ENCODE measurements at regions not wholly inside any gene's neighbourhood (a gene's known extent, or its start where the extent isn't known, plus 50 kb on each side); places are given as distances from the start of the nearest gene placed in this dataset.

DNA sequence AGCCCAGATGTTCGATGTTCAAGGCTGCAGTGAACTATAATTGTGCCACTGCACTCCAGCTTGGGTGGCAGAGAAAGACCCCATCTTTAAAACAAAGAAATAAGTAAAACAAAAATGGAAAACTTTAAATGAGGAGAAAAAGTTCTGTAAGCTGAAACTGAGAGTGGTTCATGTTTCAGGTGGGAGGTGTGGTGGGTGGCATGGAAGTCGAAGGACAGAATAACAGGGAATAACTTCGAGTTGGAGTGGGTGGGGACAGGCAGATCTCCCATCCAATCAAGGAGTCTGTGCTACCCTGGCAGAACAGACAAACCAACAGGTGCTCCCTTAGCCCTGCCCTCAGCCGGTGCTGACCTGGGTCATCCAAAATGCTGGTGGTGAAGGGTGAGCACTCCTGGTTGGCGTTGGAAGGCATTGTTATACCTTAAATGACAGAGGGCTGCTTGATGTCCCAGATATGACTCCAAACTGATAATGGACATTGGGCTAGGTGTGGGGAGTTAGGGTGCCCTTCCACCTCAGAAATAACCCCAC is 328.4 kb downstream of the DYSF start:
- no peak for TF ChIP-seq CTCF (IDR thresholded peaks at IDR 0.05)
- TF ChIP-seq, protein P1, sequence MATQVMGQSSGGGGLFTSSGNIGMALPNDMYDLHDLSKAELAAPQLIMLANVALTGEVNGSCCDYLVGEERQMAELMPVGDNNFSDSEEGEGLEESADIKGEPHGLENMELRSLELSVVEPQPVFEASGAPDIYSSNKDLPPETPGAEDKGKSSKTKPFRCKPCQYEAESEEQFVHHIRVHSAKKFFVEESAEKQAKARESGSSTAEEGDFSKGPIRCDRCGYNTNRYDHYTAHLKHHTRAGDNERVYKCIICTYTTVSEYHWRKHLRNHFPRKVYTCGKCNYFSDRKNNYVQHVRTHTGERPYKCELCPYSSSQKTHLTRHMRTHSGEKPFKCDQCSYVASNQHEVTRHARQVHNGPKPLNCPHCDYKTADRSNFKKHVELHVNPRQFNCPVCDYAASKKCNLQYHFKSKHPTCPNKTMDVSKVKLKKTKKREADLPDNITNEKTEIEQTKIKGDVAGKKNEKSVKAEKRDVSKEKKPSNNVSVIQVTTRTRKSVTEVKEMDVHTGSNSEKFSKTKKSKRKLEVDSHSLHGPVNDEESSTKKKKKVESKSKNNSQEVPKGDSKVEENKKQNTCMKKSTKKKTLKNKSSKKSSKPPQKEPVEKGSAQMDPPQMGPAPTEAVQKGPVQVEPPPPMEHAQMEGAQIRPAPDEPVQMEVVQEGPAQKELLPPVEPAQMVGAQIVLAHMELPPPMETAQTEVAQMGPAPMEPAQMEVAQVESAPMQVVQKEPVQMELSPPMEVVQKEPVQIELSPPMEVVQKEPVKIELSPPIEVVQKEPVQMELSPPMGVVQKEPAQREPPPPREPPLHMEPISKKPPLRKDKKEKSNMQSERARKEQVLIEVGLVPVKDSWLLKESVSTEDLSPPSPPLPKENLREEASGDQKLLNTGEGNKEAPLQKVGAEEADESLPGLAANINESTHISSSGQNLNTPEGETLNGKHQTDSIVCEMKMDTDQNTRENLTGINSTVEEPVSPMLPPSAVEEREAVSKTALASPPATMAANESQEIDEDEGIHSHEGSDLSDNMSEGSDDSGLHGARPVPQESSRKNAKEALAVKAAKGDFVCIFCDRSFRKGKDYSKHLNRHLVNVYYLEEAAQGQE (IDR thresholded peaks at IDR 0.05; ENCODE audit: insufficient read depth in 1 of 2, low read depth in 2 of 2, low read length in 1 of 2): no peak
- TF ChIP-seq TCF7L2 (IDR thresholded peaks at IDR 0.05; ENCODE audit: low read depth, low read length): no peak
- TF ChIP-seq POLR2AphosphoS5 (IDR thresholded peaks at IDR 0.05; ENCODE audit: low read depth, low read length): no peak
